ENCODE measurements at regions not wholly inside any gene's neighbourhood (a gene's known extent, or its start where the extent isn't known, plus 50 kb on each side); places are given as distances from the start of the nearest gene placed in this dataset.
A peak's percentile ranks its signal among the peaks of the same experiment; 100 is the strongest.
"Not testable (repeated sequence)": the region's sequence is repeated elsewhere in the genome, so short reads cannot be mapped to it uniquely, and the experiment has no call there.

DNA sequence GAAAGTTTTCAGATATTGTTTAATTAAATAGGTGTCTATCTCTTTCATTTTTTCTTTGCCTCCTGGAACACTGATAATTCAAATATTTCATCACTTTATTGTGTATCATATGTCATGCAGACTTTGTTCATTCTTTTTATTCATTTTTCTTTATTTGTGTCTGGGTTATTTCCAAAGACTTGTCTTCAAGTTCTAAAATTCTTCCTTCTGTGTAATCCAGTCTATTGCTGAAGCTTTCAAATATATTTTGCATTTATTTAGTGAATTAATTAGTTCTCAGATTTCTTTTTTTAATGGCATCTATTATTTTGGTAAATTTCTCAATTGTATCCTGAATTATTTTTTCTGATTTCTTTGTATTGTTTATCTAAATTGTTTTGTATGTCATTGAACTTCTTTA is 70.1 kb downstream of the ZNF330 start:
- DNase-seq = no peak

DNA sequence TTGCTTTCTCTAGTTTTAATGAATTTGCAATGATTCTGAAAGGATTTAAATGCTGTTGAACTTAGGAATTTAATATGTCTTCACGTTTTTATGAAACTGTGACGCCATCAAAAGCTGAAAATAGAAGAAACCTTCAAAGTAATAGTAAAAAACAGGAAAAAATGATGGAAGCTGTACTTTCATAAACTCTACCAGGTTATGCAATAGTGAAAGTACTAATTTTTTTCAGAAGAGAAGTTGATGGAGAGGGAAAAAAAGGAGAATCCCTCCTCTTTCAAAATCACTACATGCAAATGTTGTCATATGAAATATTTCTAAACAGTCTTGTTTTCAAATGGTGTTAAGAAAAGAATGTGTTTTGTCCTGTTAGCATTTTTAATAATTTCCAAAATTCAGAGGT is 73.6 kb downstream of the ZNF330 start:
- DNase-seq = no peak

DNA sequence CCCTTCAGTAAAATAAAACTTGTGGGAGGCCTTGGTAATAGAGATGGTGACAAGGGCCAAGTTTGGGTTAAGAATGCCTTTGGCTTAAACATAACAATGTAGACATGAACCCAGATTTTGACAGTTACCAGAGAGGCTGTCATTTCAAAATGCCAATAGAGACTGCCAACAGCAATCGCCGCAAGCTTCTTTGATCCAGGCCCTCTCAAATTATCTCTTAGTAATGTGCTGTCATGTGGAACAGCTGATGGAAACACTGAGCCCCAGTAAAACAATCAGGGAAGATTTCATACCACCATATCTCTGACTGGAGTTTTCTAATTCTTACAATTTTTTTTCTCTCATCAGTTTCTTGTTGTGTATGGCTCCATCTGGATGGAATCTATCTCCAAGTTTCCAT is 80.5 kb downstream of the ZNF330 start:
- DNase-seq = no peak

DNA sequence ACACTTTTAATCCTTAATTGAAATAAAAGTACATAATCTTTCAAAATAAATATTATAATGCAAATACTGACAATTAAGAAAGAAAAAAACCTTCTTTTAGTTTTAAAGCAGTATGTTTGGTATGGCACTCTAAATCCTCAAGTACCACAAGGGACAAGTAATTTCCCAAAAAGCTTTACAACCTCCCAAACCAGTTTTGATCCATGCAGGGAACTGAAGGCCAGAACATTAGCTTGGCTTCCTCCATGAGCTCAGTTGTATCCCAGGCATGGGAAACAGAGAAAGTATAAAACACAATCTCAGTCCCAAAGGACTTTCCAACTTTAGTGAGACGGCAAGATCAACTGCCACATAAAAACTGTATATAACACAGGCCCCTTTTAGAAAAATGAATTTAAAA is 82.2 kb downstream of the ZNF330 start:
- DNase-seq = no peak

DNA sequence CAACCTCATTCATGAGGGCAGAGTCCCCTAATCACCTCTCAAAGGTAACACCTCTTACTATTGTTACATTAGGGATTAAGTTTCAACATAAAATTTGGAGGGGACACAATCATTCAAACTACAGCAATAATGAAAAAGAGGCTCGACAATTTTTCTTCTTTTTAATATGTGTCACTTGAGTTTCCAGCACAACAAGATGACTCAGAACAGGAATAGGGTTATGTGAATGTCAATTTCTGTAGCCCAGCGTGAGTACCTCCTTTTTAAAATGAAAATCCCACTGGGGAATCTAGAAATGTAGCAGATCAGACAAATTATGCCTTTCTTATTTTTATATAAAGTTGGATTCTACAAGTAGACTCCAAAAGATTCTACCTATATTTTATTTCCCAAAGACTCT is 83.7 kb downstream of the ZNF330 start:
- DNase-seq = no peak

DNA sequence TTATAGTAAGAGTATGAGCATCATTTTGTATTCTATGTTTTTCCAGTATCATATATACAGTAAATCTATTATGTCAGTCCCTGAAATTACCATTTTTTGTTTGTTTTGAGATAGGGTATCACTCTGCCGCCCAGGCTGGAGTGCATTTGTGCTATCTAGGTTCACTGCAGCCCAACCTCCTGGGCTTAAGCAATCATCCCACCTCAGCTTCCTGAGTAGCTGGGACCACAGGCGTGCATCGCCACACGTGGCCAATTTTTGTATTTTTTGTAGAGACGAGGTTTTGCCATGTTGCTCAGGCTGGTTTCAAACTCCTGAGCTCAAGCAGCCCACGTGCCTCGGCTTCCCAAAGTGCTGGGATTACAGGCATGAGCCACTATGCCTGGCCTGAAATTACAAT is 85.6 kb downstream of the ZNF330 start:
- no peak for DNase-seq

DNA sequence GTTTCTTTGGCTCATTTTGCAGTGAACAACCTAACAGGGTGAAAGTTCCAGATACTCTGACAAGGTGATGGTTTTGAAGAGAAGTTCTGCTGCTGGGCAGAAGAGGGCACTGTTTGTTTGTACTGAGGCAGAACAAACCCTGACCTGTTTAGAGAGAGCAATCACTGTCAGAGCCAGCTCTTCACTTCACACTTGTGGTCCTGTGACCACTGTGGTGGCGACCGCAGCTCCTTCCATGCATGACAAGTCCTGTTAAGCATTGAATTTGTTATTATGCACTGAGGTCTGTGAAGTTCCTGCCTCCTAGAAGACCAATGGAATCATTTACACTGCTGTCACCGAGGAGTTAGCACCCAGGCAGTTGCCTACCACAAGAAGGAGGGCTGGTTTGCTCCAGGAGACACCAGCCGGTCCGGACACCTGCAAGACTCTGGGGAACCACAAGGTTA is 86.6 kb downstream of the ZNF330 start:
- peak; percentile 42 for DNase-seq

DNA sequence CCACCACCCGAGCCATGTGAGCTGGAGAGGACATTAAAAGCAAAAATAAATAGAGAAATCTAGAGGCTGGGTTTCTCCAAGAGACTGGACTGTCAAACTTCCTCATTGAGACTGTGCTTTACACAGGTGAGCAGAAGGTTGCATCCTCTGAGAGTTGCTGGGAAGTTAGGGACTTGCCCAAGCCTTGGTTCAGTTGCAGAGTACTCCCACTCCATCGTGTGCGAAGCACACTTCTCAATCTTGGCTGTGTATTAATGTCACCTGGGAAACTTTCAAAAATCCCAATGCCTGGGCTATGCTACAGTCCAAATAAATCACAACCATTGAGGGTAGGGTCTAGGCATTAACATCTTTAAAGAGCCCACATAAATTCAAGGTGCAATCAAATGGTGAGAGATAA is 89.2 kb downstream of the ZNF330 start:
- no peak for DNase-seq

DNA sequence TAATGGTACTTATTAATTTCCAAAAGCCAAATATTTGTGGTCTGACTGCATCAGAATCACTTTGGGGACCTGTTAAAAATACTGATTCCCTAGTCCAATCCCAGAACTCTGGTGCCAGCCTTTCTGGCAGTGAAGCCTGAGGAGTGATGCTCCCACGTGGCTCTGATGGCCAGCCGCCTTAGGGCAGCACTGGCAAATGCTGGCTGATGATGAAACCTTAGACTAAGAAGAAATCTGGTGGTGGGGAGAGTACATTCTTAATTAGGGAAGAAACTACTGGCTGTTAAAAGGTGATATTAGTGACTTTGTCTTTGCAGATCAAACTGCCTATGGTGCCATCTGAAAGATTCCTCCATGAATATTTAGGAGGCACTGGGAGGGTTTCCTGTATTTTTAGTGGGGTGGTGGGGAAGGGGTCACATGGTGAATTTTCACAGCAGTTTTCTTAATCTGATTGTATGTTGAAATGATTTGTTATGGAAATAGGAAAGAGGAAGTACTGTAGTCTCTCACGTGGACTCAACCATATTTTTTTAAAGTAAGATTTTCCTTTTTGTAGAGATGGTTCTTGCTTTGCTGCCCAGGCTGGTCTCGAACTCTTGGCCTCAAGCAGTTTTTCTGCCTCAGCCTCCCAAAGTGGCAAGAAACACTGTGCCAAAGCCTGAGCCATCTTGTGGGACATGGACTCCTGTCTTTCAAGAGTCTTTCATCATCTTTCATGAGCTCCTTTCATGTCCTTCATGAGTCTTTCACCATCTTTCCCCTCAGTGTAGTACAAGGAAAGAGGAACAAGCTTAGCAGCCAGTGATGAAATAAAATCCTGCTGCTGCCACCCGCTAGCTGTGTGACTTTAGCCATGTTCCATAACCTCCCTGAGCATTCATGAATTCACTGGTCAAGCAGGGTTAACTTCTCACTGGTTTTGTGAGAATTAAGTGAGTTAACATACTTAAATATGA is 90.8 kb downstream of the ZNF330 start:
- no peak for DNase-seq

DNA sequence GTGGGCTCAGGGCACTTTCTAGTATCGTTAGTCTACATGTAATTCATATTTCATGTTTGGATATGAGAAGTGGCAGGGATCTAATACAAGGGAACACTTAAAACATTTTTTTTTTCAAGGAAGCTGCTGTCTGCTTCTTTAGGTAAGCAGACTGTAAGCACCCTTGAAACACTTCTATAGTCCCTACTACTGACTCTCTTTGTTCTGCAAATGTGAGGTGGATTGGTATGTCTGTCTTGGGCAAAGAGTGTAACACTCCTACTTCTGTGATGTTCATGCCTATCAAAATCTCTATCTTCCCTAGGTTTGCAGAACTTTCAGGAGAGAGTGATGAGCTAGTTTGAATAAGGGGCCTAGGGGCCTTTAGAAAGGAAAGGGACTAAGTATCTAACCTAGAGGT is 93.9 kb downstream of the ZNF330 start:
- no peak for DNase-seq

DNA sequence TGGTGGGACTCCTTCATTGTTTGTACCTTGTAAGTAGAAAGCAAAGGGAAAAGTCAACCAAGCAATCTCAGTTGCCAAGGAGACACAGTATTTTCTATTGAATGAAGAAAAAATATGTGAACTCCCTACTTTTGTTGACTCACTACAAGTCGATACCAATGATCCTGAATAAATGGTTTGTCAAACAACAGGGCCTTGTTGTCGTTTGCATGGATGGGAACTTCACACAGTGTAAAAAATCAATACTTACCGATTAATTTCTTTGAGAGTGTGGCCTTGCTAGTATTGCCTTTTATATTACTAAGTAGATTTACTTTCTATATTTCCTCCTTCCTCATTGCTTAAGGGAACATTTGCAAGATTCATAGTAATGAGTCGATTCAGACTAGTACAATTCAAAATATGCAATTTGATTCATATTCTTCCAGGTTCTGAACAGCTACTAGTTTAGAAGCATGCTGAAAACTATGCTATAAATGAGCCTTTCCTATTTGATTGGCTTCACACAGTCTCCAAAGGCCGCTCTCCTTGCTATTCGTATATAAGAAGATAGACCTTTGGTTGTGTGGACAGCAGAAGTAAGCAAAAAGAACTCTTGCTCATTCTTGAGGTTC is 108.0 kb downstream of the ZNF330 start:
- DNase-seq = no peak

DNA sequence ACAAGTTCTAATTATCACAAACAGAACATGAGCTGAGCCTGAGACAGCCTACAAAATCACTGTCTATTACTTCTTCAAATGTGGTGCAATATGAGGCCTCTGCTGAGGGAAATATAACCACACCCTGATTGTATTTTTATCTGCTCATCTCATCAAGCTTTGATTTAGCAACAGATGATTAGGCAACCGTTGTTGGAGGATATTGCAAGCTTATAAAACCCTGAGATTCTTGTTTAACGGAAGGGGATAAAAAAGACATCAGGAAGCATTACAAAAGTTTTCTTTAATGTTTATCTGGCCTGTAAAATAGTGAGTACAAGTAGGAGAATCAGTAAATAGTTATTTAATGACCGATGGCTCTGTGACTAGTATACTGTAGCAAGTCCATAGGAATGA is 108.5 kb downstream of the ZNF330 start:
- DNase-seq = peak; percentile 54

DNA sequence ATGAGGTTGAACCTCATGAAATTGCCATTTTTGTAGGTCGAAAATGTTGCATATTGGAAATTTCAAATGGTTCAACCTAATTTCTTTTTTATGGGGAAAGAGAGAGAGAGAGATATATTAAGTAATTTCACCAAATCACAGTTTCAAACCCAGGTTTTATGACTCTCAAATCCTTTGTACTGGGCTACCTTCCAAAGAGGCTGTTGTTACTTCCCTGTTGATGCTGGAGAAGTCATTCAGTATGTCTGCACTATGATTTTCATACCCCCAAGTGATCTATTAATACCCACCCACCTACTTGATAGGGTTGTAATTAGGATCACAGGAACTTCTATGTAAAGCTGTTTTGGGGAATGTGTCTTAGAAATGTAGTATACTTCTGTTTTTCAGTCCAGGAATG is 109.9 kb downstream of the ZNF330 start:
- DNase-seq = no peak

DNA sequence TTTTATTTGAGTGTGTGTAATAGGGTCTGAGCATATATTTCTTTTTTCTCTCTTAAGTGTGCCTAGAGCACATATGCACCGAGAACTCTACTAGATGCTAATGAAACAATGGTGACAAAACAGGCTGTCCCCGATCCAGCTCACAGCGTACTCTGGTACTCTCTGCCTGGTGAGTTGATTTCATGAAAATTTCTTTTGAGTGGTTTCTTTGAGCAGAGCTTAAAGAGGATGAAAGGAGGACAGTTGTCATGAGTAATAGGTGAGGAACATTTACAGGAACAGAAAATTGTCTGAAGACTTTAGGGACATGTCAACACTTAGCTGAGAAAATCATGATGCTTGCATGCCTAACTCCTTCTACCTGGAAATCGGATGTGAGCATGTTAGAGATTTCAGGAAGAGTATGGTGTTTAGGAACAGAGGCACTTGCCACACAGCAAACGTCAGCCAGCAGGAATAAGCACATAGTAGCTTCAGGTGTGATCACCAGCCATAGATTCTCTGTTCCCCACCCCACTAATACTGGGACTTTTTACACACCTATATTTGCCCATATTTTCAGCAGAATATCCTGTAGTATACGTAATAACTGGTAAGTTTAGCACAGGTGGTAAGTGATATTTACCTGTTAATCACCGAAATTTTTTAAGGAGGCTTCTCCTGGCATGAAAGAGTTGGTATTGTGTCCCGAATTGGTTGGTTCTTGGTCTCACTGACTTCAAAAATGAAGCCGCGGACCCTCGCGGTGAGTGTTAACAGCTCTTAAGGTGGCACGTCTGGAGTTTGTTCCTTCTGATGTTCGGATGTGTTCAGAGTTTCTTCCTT is 111.1 kb downstream of the ZNF330 start:
- no peak for DNase-seq

DNA sequence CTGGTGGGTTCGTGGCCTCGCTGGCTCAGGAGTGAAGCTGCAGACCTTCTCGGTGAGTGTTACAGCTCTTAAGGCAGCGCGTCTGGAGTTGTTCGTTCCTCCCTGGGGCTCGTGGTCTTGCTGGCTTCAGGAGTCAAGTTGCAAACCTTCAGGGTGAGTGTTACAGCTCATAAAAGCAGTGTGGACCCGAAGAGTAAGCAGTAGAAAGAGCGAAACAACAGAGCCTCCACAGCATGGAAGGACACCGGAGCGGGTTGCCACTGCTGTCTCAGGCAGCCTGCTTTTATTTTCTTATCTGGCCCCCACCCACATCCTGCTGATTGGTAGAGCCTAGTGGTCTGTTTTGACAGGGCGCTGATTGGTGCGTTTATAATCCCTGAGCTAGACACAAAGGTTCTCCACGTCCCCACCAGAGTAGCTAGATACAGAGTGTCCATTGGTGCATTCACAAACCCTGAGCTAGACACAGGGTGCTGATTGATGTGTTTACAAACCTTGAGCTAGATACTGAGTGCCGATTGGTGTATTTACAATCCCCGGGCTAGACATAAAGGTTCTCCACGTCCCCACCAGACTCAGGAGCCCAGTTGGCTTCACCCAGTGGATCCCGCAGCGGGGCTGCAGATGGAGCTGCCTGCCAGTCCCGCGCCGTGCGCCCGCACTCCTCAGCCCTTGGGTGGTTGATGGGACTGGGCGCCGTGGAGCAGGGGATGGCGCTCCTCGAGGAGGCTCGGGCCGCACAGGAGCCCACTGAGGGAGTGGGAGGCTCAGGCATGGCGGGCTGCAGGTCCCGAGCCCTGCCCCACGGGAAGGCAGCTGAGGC is 111.9 kb downstream of the ZNF330 start:
- DNase-seq = not testable (repeated sequence)

DNA sequence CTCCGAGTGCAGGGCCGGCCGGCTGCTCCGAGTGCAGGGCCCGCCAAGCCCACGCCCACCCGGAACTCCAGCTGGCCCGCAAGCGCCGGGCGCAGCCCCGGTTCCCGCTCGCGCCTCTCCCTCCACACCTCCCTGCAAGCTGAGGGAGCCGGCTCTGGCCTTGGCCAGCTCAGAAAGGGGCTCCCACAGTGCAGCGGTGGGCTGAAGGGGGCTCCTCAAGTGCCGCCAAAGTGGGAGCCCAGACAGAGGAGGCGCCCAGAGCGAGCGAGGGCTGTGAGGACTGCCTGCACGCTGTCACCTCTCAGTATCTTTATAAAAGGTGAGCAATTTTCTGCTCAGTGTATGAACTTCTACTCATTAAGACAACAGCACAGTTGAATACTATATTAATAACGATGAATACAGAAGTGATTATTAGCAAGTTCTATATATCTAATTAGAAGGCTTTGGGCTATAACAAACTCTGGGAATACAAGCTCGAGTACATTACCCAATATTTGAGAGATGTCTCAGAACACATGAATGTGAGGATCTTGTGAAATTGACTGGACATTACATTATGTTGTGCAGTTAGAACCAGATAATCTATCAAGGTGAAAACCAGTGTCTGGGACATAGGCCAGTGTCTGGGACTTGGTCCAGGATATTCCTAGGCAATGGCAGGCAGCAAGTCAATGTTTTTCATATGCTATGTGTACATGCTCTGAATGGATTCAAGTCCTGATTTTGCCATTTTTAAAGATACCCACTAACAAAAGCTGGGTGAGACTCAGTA is 112.9 kb downstream of the ZNF330 start:
- peak; percentile 45 for DNase-seq

DNA sequence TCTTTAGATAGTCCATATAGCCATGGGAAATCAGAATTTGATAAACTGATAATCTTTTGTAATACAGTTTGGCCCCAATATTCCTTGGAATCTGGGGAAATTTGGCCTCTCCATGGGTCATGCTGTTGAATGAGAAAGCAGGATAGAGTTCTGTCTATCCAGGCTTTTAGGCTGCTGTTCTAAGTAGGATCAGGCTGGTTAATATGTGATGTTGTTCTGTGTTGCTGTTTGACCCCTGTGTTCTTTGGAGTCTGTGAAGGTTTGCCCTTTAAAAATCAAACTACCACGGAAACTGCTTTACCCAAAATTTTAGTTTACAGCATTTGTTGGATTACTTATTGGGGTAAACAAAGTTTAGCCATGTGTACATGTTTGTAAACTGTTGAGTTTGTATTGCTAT is 114.5 kb downstream of the ZNF330 start:
- no peak for DNase-seq

DNA sequence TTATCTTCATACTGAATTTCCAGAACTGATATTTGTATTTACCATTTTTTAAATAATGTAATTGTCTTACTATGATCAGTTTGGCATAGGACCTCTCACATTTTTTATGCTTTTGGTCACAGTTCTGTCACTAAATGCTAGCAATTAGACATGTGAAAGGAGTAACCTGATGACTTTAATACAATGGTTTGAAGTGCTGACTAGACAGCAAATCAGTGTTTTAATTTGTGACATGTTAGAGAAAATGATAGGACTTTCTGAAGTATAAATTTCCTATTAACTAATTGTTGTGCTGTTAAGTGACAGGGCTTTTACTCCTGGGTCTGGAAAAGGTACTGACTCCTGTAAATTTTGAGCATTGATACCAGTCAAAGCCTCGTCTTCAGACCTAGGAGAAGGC is 117.5 kb downstream of the ZNF330 start:
- no peak for DNase-seq

DNA sequence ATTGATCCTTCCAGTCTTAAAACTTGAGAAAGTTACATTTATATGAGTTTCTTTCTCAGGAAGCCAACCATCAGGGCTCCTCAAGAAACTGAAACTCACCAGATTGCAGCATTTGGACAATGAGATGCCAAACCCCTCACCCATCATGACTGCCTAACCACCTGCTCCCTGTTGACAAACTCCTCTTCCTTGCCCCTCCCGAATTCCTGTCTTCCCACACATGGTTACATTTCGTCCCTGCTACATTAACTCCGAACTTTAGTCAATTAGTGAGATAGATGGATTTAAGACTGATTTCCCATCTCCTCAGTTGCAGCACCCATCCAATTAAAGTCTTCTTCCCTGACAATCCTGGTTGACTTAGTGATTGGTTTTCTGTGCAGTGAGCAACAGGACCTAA is 118.7 kb downstream of the ZNF330 start:
- no peak for DNase-seq

DNA sequence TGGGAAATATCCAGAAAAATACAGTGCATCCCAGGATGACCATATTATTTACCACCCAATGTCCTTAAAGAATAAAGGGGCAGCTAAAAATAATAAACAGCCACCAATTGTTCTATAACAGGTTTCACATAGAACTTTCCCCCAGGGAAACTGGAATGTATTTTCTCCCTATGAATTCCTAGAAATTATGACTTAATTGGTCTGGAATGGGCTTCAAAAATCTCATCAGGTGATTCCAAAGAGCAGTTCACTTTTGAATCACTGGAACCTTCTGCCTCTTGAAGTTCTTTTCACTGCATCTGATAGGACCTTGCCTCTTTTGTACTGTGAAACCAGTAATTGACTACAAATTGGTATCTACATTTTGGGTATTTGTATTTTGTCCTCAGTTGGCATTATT is 119.3 kb downstream of the ZNF330 start:
- DNase-seq = peak; percentile 3

DNA sequence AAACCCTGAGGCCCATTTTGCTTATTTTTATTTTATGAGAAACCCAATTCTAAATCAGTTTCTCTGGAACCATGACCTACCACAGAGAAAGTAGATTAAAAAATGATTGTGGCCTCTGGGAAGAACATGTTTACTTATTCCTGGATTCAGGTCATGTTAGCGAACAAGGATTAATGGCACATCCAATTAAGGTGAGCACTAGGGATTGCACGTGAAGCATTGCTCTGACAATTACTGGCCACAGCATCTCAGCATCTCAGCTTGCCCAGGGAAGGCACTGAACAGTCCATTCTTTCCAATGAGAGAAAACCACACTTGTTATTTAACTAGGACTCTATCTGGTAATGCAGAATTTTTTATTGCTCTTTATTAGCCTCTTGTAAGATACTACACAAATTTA is 119.8 kb downstream of the ZNF330 start:
- no peak for DNase-seq

DNA sequence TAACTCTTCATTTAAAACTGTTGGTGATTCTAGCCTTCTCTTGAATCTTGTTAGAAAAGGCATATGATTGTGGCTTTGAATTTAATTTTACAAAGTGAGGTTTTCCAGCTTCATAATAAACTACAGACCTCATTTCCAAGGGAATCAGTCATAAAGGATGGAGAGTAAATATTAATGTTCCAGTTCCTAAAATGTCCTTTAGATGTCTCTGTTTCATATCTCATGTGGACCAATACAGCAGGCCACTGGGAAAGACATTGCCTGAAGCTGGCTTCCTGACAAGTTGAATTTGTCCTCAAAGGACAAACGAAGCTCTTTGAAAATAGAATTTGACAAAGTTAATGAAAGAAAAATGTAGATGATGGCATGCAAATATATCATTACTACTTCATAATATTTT is 125.4 kb downstream of the ZNF330 start:
- DNase-seq = peak; percentile 56
